ENCODE measurements at regions not wholly inside any gene's neighbourhood (a gene's known extent, or its start where the extent isn't known, plus 50 kb on each side); places are given as distances from the start of the nearest gene placed in this dataset.

GRCh38 chr4:19382993-19383756, 868.5 kb upstream of the SLIT2 start:
- no peak for DNase-seq

GRCh38 chr4:19381068-19381467, 870.6 kb upstream of the SLIT2 start:
- peak in 1 of 2 experiments; percentile 2 for DNase-seq

DNA sequence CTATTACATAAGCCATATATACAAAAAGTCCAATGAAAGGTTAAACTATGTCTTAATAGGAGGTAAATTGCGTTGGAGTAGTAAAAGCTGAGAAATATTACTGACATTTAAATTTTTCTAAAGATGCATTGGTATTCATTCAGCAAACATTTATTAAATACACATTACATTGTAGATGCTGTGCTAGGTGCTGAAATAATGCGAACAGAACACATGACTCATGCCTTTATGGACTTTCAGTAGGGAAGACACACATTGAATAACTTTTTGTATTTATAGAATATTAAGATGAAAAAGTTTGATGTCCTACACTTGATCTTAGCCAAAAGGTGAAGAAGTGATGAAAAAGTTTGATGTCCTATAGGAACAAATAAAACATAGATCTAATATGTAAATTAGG, 871.1 kb upstream of the SLIT2 start:
- DNase-seq: no peak

DNA sequence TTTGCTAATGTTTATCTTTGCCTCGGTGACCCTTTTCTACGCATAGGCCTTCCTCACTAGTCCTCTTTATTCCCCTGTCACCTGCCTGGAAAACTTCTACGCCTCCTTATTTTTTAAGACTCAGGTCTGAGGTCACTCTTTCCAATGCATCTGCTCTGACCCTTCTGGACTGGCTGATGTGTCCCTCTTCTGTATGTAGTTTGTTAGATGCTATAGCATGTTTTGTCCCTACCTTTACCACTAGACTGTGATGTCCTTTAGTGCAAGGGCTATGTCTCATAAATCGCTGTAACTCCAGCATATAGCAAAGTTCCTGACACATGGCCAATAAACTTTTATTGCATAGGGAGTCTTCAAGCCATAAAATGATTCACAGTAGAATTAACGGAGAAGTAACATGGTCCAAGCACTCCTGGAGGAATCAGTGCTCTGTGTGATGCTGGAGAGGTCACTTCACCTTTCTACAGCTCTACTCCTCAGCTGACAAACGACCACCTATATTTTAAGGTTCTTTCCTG, 872.5 kb upstream of the SLIT2 start:
- no peak for DNase-seq

GRCh38 chr4:19375931-19376330, 875.8 kb upstream of the SLIT2 start:
- DNase-seq: no peak

- no peak for DNase-seq
Observed at GRCh38 chr4:19375136-19375804, 876.4 kb upstream of the SLIT2 start.

GRCh38 chr4:19372390-19372789, 879.3 kb upstream of the SLIT2 start:
- DNase-seq: no peak

DNA sequence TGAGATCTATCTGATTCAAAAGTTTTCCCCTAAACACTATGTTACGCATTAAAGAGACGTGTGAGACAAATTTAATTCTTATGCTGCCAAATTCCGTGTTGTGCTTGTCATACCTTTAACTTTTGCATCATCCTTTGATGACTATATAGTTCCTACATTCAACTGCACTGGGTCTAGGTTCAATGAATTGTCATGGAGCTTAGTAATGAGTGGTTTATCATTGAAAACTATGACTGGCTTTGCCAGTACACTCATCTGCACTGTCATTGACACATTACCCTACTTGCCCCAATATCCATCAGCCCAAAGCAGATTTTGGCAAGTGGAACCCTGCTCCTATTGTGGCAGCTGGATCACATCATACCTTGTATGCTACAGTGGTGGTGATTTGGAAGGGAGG, 882.9 kb upstream of the SLIT2 start:
- DNase-seq: no peak

- no peak for DNase-seq
Observed at GRCh38 chr4:19366916-19367315, 884.8 kb upstream of the SLIT2 start.

DNA sequence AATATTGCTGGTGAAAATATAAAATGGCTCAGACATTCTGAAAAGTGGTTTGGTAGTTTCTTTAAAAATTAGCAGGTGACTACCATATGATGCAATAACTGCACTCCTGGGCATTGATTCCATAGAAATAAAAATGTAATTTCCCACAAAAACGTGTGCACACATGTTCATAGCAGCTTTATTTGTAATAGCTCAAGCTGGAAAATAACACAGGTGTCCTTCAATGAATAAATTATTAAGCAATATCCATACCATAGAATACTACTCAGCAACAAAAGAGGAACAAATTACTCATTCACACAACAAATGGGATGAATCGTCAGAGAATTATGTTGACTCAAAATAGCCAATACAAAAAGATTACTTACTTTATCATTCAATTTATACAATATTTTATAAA, 893.7 kb upstream of the SLIT2 start:
- no peak for DNase-seq

- no peak for DNase-seq
Observed at GRCh38 chr4:19349416-19349815, 902.3 kb upstream of the SLIT2 start.

DNA sequence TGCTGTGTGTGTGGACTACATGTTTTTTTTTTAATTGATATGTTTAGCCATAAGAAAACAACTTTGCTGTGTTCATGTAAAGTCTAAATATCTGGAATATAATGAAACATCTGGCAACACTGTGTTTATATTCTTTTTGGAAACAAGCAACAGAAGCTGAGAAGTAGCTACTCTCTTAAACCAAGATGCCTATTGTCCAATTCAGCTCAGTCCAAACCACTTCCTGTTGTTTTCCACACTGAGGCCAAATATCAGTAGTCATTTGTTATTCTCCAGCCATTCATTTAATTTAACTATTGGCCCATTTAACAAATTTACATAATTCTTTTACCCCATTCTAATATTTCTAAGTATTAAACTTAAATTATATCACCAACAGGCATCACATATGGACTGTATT, 903.0 kb upstream of the SLIT2 start:
- no peak for DNase-seq

DNA sequence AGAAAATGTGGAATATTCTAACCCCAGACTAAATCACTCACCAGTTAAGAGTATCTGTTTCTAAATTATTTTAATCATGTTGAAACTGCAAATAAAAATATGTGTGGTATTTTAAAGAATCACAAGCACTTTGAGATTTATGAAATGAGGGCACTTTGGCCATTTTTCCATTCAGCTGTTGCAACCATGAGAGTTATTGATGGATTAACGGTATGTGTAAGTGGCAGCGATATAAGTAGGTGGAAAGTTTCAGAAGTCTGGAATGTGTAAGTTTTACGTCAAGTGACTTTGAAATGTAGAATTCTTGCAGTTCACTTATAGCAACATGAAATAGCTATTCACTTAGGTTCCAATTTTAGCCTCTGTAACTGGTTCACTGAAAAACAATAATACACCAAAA, 905.1 kb upstream of the SLIT2 start:
- DNase-seq: no peak

GRCh38 chr4:19329631-19330030, 922.1 kb upstream of the SLIT2 start:
- DNase-seq: no peak

GRCh38 chr4:19329077-19329476, 922.6 kb upstream of the SLIT2 start:
- DNase-seq: no peak

DNA sequence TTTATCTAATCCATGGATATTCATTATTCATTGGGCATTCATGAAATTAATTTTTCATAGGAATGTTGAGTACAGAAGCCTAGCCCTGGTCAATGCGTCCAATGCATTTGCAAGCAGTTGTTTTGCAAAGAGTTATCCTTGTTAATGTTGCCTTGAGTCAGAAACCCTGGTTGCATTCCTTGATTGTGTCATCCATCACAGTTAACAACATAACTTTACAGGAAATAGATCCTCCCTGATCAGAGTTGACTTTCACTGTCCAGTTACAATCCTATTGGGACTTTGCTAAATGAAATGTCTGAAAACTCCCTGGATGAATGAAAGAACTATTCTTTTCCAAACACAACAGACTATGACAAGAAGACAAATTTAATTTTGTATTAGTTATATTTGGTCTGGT, 924.3 kb upstream of the SLIT2 start:
- DNase-seq: no peak

DNA sequence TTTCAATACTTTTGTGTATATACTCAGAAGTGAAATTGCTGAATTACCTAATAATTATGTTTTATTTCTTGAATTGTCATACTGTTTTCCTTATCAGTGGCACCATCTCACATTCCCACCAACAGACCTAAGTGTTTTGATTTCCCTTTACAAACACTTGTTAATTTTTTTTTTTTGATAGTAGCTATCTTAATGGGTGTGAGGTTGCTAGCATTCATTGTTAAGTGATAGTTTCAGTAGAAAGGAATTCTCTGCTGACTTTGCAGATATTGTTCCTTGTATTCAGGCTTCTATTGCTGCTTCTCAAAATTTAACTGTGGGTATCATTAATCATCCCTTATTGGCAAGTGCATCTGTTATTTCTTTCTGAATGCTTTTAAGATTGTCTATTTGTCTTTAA, 927.5 kb upstream of the SLIT2 start:
- no peak for DNase-seq

- no peak for DNase-seq
Observed at GRCh38 chr4:19319607-19320006, 932.1 kb upstream of the SLIT2 start.

- DNase-seq: no peak
Observed at GRCh38 chr4:19317377-19317776, 934.3 kb upstream of the SLIT2 start.

DNA sequence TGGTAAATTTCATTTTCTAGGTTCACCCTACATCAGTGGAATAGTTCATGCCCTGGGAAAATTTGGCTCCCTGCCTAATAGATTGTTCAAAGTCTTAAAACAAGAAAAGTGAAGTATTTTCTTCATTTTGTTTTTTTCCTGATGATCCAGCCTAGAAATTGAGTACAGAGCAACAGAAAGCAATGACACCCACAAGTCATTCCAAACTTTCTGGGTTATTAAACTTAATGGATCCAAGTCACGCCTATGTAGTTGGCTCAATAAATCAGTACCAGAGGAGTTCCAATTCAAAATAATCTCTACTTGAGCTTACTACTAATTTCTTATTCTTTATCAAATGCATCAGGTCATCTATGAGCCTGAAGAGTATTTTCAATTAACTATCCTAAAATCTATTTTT, 937.6 kb upstream of the SLIT2 start:
- no peak for DNase-seq

GRCh38 chr4:19309378-19309777, 942.3 kb upstream of the SLIT2 start:
- peak in 1 of 2 experiments; percentile 30 for DNase-seq

DNA sequence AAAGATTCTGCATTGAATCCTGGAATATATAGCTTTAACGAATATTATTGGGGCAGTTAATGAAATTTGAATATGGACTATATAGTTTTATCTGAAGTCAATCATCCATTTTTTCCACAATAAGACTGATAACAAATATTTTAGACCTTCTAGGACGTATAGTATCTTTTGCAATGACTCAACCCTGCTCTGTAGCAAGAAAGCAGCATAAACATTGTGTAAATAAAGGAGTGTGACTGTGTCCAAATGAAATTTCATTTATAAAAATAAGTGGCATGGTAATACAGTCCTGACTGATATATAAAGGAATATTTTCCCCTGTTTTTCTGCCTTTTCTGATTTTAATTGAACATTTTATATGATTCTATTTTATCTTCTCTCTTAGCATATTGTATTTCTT, 947.7 kb upstream of the SLIT2 start:
- DNase-seq: no peak

DNA sequence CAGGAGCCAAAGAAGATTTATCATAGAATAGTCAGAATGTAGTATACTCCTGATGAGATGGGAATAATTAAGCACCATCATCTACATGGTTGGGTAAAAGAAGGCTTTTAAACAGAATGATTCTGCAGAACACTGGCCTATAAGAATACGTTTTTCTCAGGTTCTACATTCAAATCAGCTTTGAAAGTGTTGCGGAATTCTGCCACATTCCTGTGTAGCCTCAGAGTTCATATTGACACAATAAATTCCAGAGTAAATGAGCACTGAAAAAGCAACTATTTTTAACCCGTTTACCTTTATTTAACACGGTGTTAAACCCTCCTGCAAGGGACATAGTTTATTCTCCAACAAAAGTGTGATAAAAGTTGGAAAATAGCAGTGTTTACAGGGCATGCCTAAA, 950.2 kb upstream of the SLIT2 start:
- DNase-seq: no peak

DNA sequence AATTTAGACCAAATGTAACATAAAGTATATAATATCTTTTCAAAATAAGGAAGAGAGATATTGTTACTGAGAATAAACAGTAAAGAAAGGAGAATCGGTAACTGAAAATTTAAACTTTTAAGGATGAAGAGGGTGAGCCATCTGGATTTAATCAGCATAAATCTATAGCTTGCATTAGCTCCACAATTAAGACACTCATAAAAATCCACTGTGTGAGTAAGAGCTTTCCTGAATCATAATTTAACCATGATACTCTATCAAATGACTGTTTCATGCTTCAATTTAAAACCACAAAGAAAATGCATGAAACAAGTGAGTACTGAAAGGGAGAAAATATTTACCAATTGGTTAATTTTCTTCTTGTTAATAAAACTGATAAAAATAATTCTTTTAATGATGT, 951.5 kb upstream of the SLIT2 start:
- DNase-seq: no peak

DNA sequence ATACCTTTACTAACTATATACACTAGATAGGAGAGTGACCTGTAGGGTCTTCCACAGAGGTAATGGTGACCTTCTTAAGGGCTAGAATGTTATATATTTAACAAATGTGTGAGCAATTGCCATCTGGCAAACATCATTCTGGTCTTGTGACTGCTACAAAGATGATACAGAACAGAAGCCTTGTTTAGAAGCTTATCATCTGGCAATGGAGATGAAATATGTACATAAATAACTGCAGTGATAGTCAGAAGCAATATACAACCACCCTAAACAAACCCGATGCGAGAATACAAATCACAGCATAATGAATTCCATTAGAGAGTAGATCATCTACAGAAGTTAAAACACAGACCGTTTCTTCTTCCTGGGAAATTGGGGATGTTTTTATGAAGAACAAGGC, 952.7 kb upstream of the SLIT2 start:
- no peak for DNase-seq
